Fibroblast of lung (primary cell): ENCODE measurements at regions not wholly inside any gene's neighbourhood (a gene's known extent, or its start where the extent isn't known, plus 50 kb on each side); places are given as distances from the start of the nearest gene placed in this dataset.

Experiments used
- DNase-seq, 2 donors: peaks; one replicate each; pipeline versions ENCODE4 v3.0.0 to v3.0.0-alpha.2; 2010; ENCODE audit warnings: low read depth in 2 of 2
- H2AFZ ChIP-seq: 2 replicates; pipeline ENCODE4 v1.5.1; 2012; ENCODE audit warnings: low read length, control low read depth, inconsistent platforms
- H3K27ac ChIP-seq: 2 replicates; pipeline ENCODE4 v1.5.1; 2011; ENCODE audit warnings: low read length, control low read depth; ENCODE audit not compliant: insufficient read depth
- H3K27me3 ChIP-seq: 2 replicates; pipeline ENCODE4 v1.5.1; 2011; ENCODE audit warnings: mild to moderate bottlenecking, low read length; ENCODE audit not compliant: control insufficient read depth, insufficient read depth
- H3K36me3 ChIP-seq: 2 replicates; pipeline ENCODE4 v1.5.1; 2011; ENCODE audit warnings: low read length; ENCODE audit not compliant: control insufficient read depth, insufficient read depth
- H3K4me1 ChIP-seq: 2 replicates; pipeline ENCODE4 v1.5.1; 2011; ENCODE audit warnings: low read length; ENCODE audit not compliant: control insufficient read depth, insufficient read depth; ENCODE audit errors: extremely low read depth
- H3K4me2 ChIP-seq: 2 replicates; pipeline ENCODE4 v1.5.1; 2011; ENCODE audit warnings: low read length, control low read depth; ENCODE audit not compliant: insufficient read depth; ENCODE audit errors: extremely low read depth
- H3K4me3 ChIP-seq, 4 experiments: fragments of 200-600 bp in 1 of 4; sonication (generic) in 1 of 4; replicated peaks in 1 of 4; 2 replicates each; pipeline ENCODE4 v1.5.1; 2011 to 2016; ENCODE audit warnings: low read length in 4 of 4, low read depth in 3 of 4, mild to moderate bottlenecking in 3 of 4, control low read depth in 2 of 4, inconsistent platforms in 1 of 4, mixed read lengths in 1 of 4; ENCODE audit not compliant: insufficient read depth in 1 of 4; ENCODE audit errors: control extremely low read depth in 1 of 4
- H3K79me2 ChIP-seq: 2 replicates; pipeline ENCODE4 v1.5.1; 2012; ENCODE audit warnings: mild to moderate bottlenecking, low read length, inconsistent platforms; ENCODE audit not compliant: control insufficient read depth, insufficient read depth
- H3K9ac ChIP-seq: 2 replicates; pipeline ENCODE4 v1.5.1; 2011; ENCODE audit warnings: mild to moderate bottlenecking, low read length, control low read depth; ENCODE audit not compliant: insufficient read depth
- H3K9me3 ChIP-seq: 2 replicates; pipeline ENCODE4 v1.5.1; 2012; ENCODE audit warnings: low read depth, low read length; ENCODE audit not compliant: control insufficient read depth, insufficient read depth
- H4K20me1 ChIP-seq: 2 replicates; pipeline ENCODE4 v1.5.1; 2011; ENCODE audit warnings: low read length; ENCODE audit not compliant: control insufficient read depth, insufficient read depth; ENCODE audit errors: extremely low read depth
- EZH2 ChIP-seq: IDR thresholded peaks from 2 replicates; pipeline ENCODE4 v1.5.1; 2012; ENCODE audit warnings: low read length, control low read depth, mild to moderate bottlenecking; ENCODE audit errors: missing control alignments
- TF ChIP-seq, protein P1 (sequence below), 2 donors: IDR thresholded peaks in 1 of 2; conservative IDR thresholded peaks in 1 of 2; 1 replicate in 1 of 2; 2 replicates in 1 of 2; pipeline ENCODE4 v1.5.1; 2011 to 2012; ENCODE audit warnings: low read length in 2 of 2, control low read depth in 1 of 2, inconsistent platforms in 1 of 2, low read depth in 1 of 2, mild to moderate bottlenecking in 1 of 2

GRCh38 chr9:19995619-19996018 is 206.8 kb upstream of the SLC24A2 start:
- Histone ChIP-seq H3K9me3 (no peaks in the 10 kb centered on the region), H4K20me1 (no peaks in the 10 kb centered on the region), H3K36me3 (no peaks in the 10 kb centered on the region), H3K4me3 (no peak overlapping the region), H3K27ac (no peak overlapping the region), H3K27me3 (no peaks in the 10 kb centered on the region), H3K9ac (no peak overlapping the region), H3K79me2 (no peaks in the 10 kb centered on the region), H2AFZ (no peak overlapping the region), H3K4me2 (no peak overlapping the region), H3K4me1 (peaks cover 8% of the 10 kb centered on the region)
- DNase-seq: no peak
- TF ChIP-seq, protein P1, sequence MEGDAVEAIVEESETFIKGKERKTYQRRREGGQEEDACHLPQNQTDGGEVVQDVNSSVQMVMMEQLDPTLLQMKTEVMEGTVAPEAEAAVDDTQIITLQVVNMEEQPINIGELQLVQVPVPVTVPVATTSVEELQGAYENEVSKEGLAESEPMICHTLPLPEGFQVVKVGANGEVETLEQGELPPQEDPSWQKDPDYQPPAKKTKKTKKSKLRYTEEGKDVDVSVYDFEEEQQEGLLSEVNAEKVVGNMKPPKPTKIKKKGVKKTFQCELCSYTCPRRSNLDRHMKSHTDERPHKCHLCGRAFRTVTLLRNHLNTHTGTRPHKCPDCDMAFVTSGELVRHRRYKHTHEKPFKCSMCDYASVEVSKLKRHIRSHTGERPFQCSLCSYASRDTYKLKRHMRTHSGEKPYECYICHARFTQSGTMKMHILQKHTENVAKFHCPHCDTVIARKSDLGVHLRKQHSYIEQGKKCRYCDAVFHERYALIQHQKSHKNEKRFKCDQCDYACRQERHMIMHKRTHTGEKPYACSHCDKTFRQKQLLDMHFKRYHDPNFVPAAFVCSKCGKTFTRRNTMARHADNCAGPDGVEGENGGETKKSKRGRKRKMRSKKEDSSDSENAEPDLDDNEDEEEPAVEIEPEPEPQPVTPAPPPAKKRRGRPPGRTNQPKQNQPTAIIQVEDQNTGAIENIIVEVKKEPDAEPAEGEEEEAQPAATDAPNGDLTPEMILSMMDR (conservative IDR thresholded peaks at IDR 0.05 in 1 of 2, IDR thresholded peaks at IDR 0.05 in 1 of 2; ENCODE audit: low read depth in 1 of 2, low read length in 2 of 2): no peak
- no peak for TF ChIP-seq EZH2

GRCh38 chr9:19994296-19994695 is 205.5 kb upstream of the SLC24A2 start:
- Histone ChIP-seq H3K27ac (no peak overlapping the region), H2AFZ (no peak overlapping the region)
- DNase-seq: peak; percentile 26 to 78

GRCh38 chr9:19992556-19992955 is 203.7 kb upstream of the SLC24A2 start:
- no peaks in the 10 kb centered on the region for H3K79me2 ChIP-seq
- no peaks in the 10 kb centered on the region for H3K36me3 ChIP-seq
- TF ChIP-seq EZH2: no peak
- TF ChIP-seq, protein P1 (conservative IDR thresholded peaks at IDR 0.05 in 1 of 2, IDR thresholded peaks at IDR 0.05 in 1 of 2; ENCODE audit: low read depth in 1 of 2, low read length in 2 of 2): no peak
- H4K20me1 ChIP-seq: no peaks in the 10 kb centered on the region
- peak; percentile 55 to 96 for DNase-seq
- H3K27me3 ChIP-seq: no peaks in the 10 kb centered on the region
- no peaks in the 10 kb centered on the region for H3K9me3 ChIP-seq
- H2AFZ ChIP-seq: no peak overlapping the region
- H3K9ac ChIP-seq: no peak overlapping the region
- H3K4me2 ChIP-seq: no peak overlapping the region
- H3K27ac ChIP-seq: no peak overlapping the region
- no peak overlapping the region for H3K4me3 ChIP-seq
- peaks cover 6% of the 10 kb centered on the region for H3K4me1 ChIP-seq

More at GRCh38 chr9:19994296-19994695, 205.5 kb upstream of the SLC24A2 start:
- TF ChIP-seq EZH2: no peak
- TF ChIP-seq, protein P1 (conservative IDR thresholded peaks at IDR 0.05 in 1 of 2, IDR thresholded peaks at IDR 0.05 in 1 of 2; ENCODE audit: low read depth in 1 of 2, low read length in 2 of 2): no peak
- H3K9me3 ChIP-seq: no peaks in the 10 kb centered on the region
- peaks cover 6% of the 10 kb centered on the region for H3K4me1 ChIP-seq
- no peaks in the 10 kb centered on the region for H3K27me3 ChIP-seq
- H3K9ac ChIP-seq: no peak overlapping the region
- H4K20me1 ChIP-seq: no peaks in the 10 kb centered on the region
- H3K79me2 ChIP-seq: no peaks in the 10 kb centered on the region
- no peak overlapping the region for H3K4me2 ChIP-seq
- no peak overlapping the region for H3K4me3 ChIP-seq
- no peaks in the 10 kb centered on the region for H3K36me3 ChIP-seq
